ENCODE measurements at regions not wholly inside any gene's neighbourhood (a gene's known extent, or its start where the extent isn't known, plus 50 kb on each side); places are given as distances from the start of the nearest gene placed in this dataset.

DNA sequence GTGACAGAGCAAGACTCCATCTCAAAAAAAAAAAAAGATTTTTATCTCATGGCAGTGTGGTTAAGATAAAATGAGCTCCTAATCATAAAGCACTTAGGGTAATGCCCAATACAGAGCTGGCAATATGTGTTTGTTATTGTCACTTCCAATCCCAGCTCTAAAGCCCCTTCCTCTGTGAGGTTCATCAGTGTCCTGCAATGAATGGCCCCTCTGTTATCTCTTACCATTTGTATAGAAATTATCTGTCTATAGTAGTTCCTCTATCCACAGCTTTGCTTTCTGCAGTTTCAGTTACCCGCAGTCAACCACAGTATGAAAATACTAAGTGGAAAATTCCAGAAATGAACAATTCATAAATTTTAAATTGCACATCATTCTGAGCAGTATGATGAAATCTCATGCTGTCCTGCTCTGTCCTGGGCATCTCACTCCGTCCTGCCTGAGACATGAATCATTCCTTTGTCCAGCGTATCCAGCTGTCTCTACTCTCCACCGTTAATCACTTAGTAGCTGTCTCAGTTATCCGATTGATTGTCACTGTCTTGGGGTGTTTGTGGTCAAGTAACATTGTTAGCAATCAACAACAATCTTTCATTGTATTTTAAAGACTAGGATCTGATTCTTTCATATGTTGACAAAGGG is 50.2 kb upstream of the DNAH14 start (continued):
- no peak for TF ChIP-seq ZNF462 (CRISPR knock-in tag; IDR thresholded peaks at IDR 0.05)
